ENCODE measurements at regions not wholly inside any gene's neighbourhood (a gene's known extent, or its start where the extent isn't known, plus 50 kb on each side); places are given as distances from the start of the nearest gene placed in this dataset.

DNA sequence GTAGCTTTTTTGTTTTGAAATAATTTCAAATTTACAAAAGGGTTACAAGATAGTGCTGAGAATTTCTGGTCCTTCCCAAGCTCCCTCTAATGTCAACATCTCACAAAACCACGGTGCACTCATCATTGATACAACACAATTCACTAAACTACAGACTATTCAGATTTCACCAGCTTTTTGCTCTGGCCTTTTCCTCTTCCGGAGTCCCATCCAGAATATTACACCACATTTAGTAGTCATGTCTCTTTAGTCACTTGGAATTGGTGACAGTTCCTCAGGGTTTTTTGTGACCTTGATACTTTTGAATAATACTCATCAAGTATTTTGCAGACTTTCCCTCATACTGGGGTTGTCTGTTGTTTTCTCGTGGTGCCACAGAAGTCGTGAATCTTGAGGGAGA lies 484.0 kb downstream of the GADD45G start:
- no peak for TF ChIP-seq CTCF (optimal IDR thresholded peaks at IDR 0.05 in 1 of 3, IDR thresholded peaks at IDR 0.05 in 1 of 3, conservative IDR thresholded peaks at IDR 0.05 in 1 of 3; ENCODE audit: extremely low read depth in 1 of 3, insufficient read depth in 2 of 3, low read length in 3 of 3)
- no peak for TF ChIP-seq EZH2 (IDR thresholded peaks at IDR 0.05; ENCODE audit: low read length)

Measured in keratinocyte (primary cell).